NT2/D1 (cell line): ENCODE measurements at regions not wholly inside any gene's neighbourhood (a gene's known extent, or its start where the extent isn't known, plus 50 kb on each side); places are given as distances from the start of the nearest gene placed in this dataset.

Experiments used
- SUZ12 ChIP-seq: IDR thresholded peaks from 2 replicates; pipeline ENCODE4 v1.6.1; 2011; ENCODE audit not compliant: insufficient read length, insufficient read depth; ENCODE audit errors: extremely low read depth
- YY1 ChIP-seq: IDR thresholded peaks from 2 replicates; pipeline ENCODE4 v1.6.1; 2011; ENCODE audit not compliant: insufficient read length, insufficient read depth
- ZNF274 ChIP-seq: IDR thresholded peaks from 2 replicates; pipeline ENCODE4 v1.6.1; 2011; ENCODE audit warnings: mild to moderate bottlenecking, low read depth, low read length

DNA sequence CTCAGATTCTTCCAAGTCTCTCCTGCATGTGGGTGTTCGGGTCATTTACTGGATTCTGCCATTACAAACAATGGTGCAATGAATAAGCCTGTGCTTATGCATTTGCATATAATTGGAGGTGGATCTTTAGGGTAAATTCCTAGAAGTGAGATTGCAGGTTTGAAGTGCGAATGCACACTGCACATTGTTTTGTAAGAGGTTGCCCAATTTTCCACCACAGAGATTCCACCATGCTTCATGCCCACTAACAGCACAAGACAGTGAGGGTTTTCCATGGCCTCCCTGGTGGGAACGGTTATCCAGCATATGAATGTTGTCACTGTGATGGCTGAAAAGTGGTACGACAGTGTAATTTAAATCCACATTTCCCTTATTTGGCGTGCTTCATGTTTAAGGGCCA, 178.8 kb upstream of the PMEPA1 start:
- TF ChIP-seq ZNF274 (no peak), YY1 (no peak), SUZ12 (no peak)
